Colonic mucosa (tissue), 4 donors: ENCODE measurements at regions not wholly inside any gene's neighbourhood (a gene's known extent, or its start where the extent isn't known, plus 50 kb on each side); places are given as distances from the start of the nearest gene placed in this dataset.

Experiments
- DNase-seq: peaks from one replicate; pipeline ENCODE4 v3.0.0-alpha.2; 2020
- H3K27ac ChIP-seq: fragments of 200-600 bp; one replicate; pipeline ENCODE4 v1.8.0; 2021
- H3K27me3 ChIP-seq: fragments of 200-600 bp; one replicate; pipeline ENCODE4 v1.8.0; 2021
- H3K36me3 ChIP-seq: fragments of 200-600 bp; one replicate; pipeline ENCODE4 v1.8.0; 2021
- H3K4me1 ChIP-seq: fragments of 200-600 bp; one replicate; pipeline ENCODE4 v1.8.0; 2021; ENCODE audit warnings: mild to moderate bottlenecking
- H3K4me3 ChIP-seq: fragments of 200-600 bp; one replicate; pipeline ENCODE4 v1.8.0; 2021
- H3K9ac ChIP-seq, 2 donors: one replicate each; pipeline ENCODE4 v1.7.0; 2013; ENCODE audit warnings: control low read depth in 2 of 2, low read depth in 2 of 2, low read length in 2 of 2
- H3K9me3 ChIP-seq: fragments of 200-600 bp; one replicate; pipeline ENCODE4 v1.8.0; 2021
- CTCF ChIP-seq: fragments of 200-600 bp; IDR thresholded peaks from one replicate; pipeline ENCODE4 v1.8.0; 2022; ENCODE audit warnings: antibody characterized with exemption, mild to moderate bottlenecking
- intact Hi-C: fragments of 100-400 bp; cut with DNase I; formaldehyde crosslinking; loops from one replicate; pipeline ENCODE4 v1.14.1; 2022
- donor health status: healthy.
- donor health status: DM: no; HTN: no; CAD: no.
- donor health status: DM: no; HTN: no; CAD: no.

- Histone ChIP-seq H3K27ac (no peak overlapping the region), H3K4me1 (no peaks in the 10 kb centered on the region), H3K9me3 (no peaks in the 10 kb centered on the region), H3K27me3 (no peaks in the 10 kb centered on the region), H3K9ac (no peak overlapping the region), H3K4me3 (no peak overlapping the region), H3K36me3 (no peaks in the 10 kb centered on the region)
- intact Hi-C loops = no loop called here
- TF ChIP-seq CTCF = no peak
- DNase-seq = no peak
Measured at GRCh38 chr13:91086936-91087716, 260.4 kb upstream of the MIR17HG start.

DNA sequence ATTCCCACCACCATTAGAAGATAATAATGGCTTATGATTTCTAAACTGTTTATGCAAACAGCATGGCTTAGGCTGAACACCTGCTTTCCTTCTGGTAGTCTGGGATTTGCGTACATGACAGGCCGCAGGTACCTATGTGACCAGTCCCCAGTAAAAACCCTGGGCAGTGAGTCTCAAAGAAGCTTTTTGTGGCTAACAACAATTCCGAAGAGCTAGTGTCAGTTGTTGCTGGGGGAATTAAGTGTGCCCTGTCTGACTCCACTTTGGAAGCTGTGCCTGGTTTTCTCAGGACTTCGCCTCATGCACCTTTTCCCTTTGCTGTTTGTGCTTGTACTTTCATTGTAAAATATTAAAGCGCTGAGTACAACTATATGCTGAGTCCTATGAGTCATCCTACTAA lies 250.2 kb upstream of the MIR17HG start:
- Histone ChIP-seq H3K36me3 (no peaks in the 10 kb centered on the region), H3K27ac (no peak overlapping the region), H3K4me1 (no peaks in the 10 kb centered on the region), H3K27me3 (no peaks in the 10 kb centered on the region), H3K4me3 (no peak overlapping the region), H3K9me3 (no peaks in the 10 kb centered on the region), H3K9ac (no peak overlapping the region)
- no peak for DNase-seq
- intact Hi-C loops = no loop called here
- no peak for TF ChIP-seq CTCF

DNA sequence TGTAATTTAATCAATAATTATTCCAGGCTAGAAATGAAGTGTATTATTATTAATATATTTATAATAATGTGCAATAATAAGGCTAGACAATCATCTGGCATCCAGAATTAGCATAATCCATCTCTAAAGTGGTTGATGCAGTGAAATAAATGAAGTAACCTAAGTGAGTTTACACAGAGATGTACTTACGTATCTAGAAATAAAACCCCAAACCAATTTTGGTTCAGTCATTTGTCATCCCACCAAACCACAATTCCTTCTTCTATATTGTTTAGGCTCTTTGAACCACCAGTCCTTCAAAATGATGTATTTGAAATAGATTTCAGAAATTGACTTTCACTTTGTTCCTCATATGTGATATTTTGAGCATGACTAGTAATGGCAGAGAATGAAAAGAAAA lies 247.6 kb upstream of the MIR17HG start:
- Histone ChIP-seq H3K27ac (no peak overlapping the region), H3K36me3 (no peaks in the 10 kb centered on the region), H3K9me3 (no peaks in the 10 kb centered on the region), H3K27me3 (no peaks in the 10 kb centered on the region), H3K4me1 (no peaks in the 10 kb centered on the region), H3K9ac (no peak overlapping the region), H3K4me3 (no peak overlapping the region)
- no peak for DNase-seq
- no peak for TF ChIP-seq CTCF
- intact Hi-C loops = no loop called here

DNA sequence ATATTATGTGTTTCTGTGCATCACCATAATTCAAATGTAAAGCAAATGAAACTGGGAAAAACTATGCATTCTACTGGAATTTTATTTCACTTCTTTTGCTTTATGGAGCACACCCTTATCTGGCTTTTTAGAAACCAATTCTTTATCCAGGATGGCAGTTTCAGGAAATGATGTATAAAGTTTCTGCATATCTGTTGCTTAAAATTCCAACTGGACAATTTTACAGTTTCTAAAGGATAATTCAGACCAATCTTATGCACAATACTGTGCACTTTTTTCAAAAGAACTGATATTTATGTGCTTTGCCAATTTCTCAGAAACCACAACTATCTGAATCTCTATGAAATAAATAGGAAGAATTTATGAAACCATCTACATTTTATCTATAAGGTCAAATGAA lies 246.5 kb upstream of the MIR17HG start:
- Histone ChIP-seq H3K27me3 (no peaks in the 10 kb centered on the region), H3K4me3 (no peak overlapping the region), H3K4me1 (no peaks in the 10 kb centered on the region), H3K27ac (no peak overlapping the region), H3K36me3 (no peaks in the 10 kb centered on the region), H3K9me3 (no peaks in the 10 kb centered on the region), H3K9ac (no peak overlapping the region)
- DNase-seq = no peak
- no peak for TF ChIP-seq CTCF
- intact Hi-C loops = no loop called here

DNA sequence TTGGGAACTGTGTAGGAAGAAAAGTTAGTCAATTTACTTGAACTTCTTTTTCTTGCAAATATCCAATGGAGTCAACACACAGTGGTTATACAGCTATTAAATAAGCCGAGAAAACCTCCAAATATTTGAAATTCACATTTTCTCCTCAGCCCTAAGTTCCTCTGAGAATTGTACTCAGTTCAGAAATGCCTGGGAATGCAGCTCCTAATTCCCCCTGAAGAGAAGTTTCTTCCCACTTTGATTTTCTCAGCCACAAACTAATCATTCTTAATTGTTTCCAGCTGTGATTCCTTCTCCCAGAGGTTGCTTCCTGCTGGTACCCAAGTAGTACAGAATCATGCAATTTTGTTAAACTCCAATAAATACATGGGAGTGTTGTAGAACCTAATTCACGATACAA lies 246.1 kb upstream of the MIR17HG start:
- no peak for DNase-seq
- H3K4me1 ChIP-seq = no peaks in the 10 kb centered on the region
- no peak for TF ChIP-seq CTCF

More for the DNA sequence above, 246.1 kb upstream of the MIR17HG start:
- intact Hi-C loops = no loop called here
- no peaks in the 10 kb centered on the region for H3K36me3 ChIP-seq
- H3K9ac ChIP-seq = no peak overlapping the region
- H3K27ac ChIP-seq = no peak overlapping the region
- H3K4me3 ChIP-seq = no peak overlapping the region
- no peaks in the 10 kb centered on the region for H3K27me3 ChIP-seq
- no peaks in the 10 kb centered on the region for H3K9me3 ChIP-seq
